ENCODE measurements at regions not wholly inside any gene's neighbourhood (a gene's known extent, or its start where the extent isn't known, plus 50 kb on each side); places are given as distances from the start of the nearest gene placed in this dataset.
"Not testable (repeated sequence)": the region's sequence is repeated elsewhere in the genome, so short reads cannot be mapped to it uniquely, and the experiment has no call there.

DNA sequence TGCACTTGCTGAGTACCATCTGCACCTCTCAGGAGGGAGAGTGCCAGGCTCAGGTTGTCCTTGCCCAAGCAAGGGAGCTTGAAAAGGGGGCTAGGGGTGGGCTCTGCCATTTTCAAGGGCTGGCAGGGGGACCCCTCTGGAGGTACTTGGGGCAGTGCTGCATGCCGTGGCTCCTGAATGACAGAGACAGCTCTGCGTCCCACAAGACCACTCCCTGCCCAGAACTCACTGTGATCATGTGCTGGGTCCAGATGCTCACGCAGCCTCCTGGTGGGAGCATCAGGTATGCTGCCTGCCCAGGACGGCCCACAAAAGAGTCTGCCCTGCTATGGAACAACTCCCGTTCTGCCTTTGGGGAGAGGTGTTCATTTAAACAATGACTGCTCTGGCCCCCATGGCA, 165.2 kb downstream of the GOLGA6L4 start:
- H3K36me3 Mint-ChIP-seq (ENCODE audit: low read depth): no peaks in the 10 kb centered on the region

DNA sequence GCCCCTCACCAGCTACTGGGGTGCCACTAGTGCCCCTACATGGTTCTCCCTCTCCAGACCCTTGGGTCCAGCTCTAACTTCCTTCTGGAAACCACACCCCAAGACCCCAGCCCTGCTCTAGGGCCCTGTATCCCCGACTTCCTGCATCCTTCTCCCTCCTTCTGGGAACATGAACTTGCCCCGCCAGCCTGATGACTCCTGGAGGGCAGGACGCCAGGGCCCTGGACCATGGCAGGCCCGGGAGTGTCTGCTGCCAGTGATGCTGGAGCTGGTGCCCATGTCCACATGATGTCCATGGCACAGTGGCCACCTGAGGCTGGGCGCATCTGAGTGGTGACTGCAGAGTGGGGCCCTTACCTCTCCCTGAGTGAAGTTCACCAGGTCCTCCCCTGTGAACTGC, 165.9 kb downstream of the GOLGA6L4 start:
- POLR2A ChIA-PET; CTCF ChIA-PET; DNase-seq; intact Hi-C loops (cut with DNase I, micrococcal nuclease); ATAC-seq (ENCODE audit: poor library complexity); H3K36me3 ChIP-seq (ENCODE audit: insufficient read depth, low read length); H3K27ac ChIP-seq (ENCODE audit: low read depth in 1 of 2, low read length in 2 of 2); H3K27me3 ChIP-seq (ENCODE audit: control insufficient read depth in 1 of 2, insufficient read depth in 2 of 2, low read length in 2 of 2); H3K4me1 ChIP-seq (ENCODE audit: insufficient read depth, low read length); H3K4me3 ChIP-seq (ENCODE audit: low read length); H3K36me3 Mint-ChIP-seq (ENCODE audit: low read depth); H3K4me3 Mint-ChIP-seq; H3K9me3 Mint-ChIP-seq; H3K4me1 Mint-ChIP-seq (ENCODE audit: low read depth); H3K27me3 Mint-ChIP-seq; H3K27ac Mint-ChIP-seq: not testable (repeated sequence)
- H3K9me3 ChIP-seq (ENCODE audit: control insufficient read depth in 1 of 2, insufficient read depth in 1 of 2, low read length in 2 of 2): peaks cover 0 to 12% of the 10 kb centered on the region in 2 experiments

More for the DNA sequence above, 165.2 kb downstream of the GOLGA6L4 start:
- DNase-seq (no peak), ATAC-seq (ENCODE audit: poor library complexity) (no peak)
- no peak overlapping the region for H3K27ac ChIP-seq (ENCODE audit: low read depth in 1 of 2, low read length in 2 of 2)
- H3K27me3 Mint-ChIP-seq: no peaks in the 10 kb centered on the region
- H3K9me3 Mint-ChIP-seq: no peaks in the 10 kb centered on the region
- no peaks in the 10 kb centered on the region for H3K4me1 Mint-ChIP-seq (ENCODE audit: low read depth)
- no peaks in the 10 kb centered on the region for H3K27me3 ChIP-seq (ENCODE audit: control insufficient read depth in 1 of 2, insufficient read depth in 2 of 2, low read length in 2 of 2)
- ChIA-PET POLR2A (no interaction called here), CTCF (no interaction called here)
- H3K4me3 ChIP-seq (ENCODE audit: low read length): no peak overlapping the region
- H3K36me3 ChIP-seq (ENCODE audit: insufficient read depth, low read length): no peaks in the 10 kb centered on the region
- no peaks in the 10 kb centered on the region for H3K4me1 ChIP-seq (ENCODE audit: insufficient read depth, low read length)
- intact Hi-C loops (cut with DNase I, micrococcal nuclease): no loop called here
- TF ChIP-seq, protein P1, sequence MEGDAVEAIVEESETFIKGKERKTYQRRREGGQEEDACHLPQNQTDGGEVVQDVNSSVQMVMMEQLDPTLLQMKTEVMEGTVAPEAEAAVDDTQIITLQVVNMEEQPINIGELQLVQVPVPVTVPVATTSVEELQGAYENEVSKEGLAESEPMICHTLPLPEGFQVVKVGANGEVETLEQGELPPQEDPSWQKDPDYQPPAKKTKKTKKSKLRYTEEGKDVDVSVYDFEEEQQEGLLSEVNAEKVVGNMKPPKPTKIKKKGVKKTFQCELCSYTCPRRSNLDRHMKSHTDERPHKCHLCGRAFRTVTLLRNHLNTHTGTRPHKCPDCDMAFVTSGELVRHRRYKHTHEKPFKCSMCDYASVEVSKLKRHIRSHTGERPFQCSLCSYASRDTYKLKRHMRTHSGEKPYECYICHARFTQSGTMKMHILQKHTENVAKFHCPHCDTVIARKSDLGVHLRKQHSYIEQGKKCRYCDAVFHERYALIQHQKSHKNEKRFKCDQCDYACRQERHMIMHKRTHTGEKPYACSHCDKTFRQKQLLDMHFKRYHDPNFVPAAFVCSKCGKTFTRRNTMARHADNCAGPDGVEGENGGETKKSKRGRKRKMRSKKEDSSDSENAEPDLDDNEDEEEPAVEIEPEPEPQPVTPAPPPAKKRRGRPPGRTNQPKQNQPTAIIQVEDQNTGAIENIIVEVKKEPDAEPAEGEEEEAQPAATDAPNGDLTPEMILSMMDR (IDR thresholded peaks at IDR 0.05): no peak
- no peak overlapping the region for H3K4me3 Mint-ChIP-seq
- H3K27ac Mint-ChIP-seq: no peak overlapping the region
- H3K9me3 ChIP-seq (ENCODE audit: control insufficient read depth in 1 of 2, insufficient read depth in 1 of 2, low read length in 2 of 2): peaks cover 0 to 12% of the 10 kb centered on the region in 2 experiments

DNA sequence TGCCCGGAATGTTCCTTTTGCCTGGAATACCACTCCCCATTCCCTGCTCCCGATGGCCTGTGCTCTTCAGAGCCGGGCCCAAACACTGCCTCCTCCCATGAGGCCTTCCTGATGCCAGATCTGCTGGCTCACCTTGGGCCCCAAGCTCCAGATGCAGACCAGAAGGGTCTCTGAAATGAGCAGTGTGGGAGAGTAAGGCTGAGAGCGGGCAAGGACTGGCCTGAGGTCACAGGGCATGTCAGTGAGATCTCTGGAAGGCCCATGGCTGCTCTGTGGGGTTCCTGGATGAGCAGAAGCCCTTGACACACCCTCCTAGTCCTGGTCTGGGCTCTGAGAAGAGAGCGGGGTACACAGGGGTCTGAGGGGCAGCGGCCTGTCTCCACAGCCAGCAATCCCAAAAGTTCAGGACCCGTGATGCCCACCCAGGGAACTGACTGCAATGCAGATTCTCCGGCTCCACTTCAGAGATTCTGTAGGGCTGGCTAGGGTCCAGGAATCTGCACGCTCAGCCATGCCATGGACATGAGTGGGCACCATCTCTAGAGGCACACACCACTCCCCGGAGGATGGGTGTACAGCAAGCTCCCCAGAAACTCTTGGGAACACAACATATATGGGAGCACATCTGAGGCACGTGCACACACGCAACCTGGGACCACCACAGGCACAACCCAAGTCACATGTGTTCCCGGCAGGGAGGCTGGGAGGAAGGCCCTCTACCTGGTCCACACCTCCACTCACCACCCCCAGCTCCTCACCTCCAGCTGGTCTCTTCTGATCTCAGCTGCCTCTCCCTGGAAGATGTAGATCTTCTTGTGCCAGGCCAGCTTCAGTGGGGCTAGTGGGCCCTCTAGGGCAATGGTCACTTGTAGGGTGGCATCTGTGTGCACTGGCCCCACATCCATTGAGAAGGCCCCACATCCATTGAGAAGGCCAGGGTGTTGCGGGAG, 166.6 kb downstream of the GOLGA6L4 start:
- H3K27ac Mint-ChIP-seq; H3K9me3 Mint-ChIP-seq; ATAC-seq (ENCODE audit: poor library complexity); intact Hi-C loops (cut with DNase I, micrococcal nuclease); H3K4me3 ChIP-seq (ENCODE audit: low read length); POLR2A ChIA-PET; H3K36me3 ChIP-seq (ENCODE audit: insufficient read depth, low read length); CTCF ChIA-PET; H3K27me3 Mint-ChIP-seq; H3K27ac ChIP-seq (ENCODE audit: low read depth in 1 of 2, low read length in 2 of 2); DNase-seq; H3K4me1 ChIP-seq (ENCODE audit: insufficient read depth, low read length); H3K27me3 ChIP-seq (ENCODE audit: control insufficient read depth in 1 of 2, insufficient read depth in 2 of 2, low read length in 2 of 2); H3K4me3 Mint-ChIP-seq; H3K4me1 Mint-ChIP-seq (ENCODE audit: low read depth); H3K36me3 Mint-ChIP-seq (ENCODE audit: low read depth): not testable (repeated sequence)
- H3K9me3 ChIP-seq (ENCODE audit: control insufficient read depth in 1 of 2, insufficient read depth in 1 of 2, low read length in 2 of 2): peaks cover 0 to 12% of the 10 kb centered on the region in 2 experiments

DNA sequence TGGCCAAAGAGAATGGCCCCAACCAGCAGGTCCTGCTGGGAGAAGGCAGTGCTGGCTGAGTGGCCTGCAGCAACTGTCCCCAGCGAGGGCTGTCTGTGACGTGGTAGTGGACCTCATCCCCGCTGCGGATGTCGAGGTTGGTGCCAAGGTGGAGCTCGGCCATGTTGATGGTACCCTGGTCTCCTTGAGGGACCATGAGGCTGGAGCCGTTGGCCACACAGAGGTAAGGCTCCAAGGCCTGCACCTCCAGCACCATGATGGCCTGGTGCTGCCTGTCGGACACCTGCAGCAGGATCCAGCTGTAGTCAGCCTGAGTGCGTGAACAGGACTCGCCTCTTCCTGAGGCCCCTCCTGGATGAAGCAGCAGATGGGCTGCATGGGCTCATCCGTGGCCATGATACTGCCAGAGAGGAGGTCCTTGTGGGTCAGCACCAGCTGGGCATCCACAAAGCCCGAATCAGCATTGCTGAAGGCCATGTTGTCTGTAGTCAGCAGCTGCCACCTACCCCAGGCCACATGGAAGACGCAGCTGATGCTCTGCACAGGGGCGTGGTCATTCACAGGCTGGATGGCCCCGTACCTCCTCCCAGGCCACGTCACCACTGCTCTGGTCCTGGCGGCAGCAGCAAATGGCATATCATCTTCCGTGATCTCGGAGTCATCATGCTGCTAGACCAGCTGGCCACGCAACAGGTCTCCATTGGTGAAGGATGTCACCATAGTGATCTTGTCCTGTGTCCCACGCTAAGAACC, 167.5 kb downstream of the GOLGA6L4 start:
- Mint-ChIP-seq H3K27ac (no peak overlapping the region), H3K9me3 (no peaks in the 10 kb centered on the region), H3K36me3 (ENCODE audit: low read depth) (no peaks in the 10 kb centered on the region), H3K4me3 (no peak overlapping the region), H3K27me3 (no peaks in the 10 kb centered on the region), H3K4me1 (ENCODE audit: low read depth) (no peaks in the 10 kb centered on the region)
- Histone ChIP-seq H3K4me3 (ENCODE audit: low read length) (no peak overlapping the region), H3K27ac (ENCODE audit: low read depth in 1 of 2, low read length in 2 of 2) (no peak overlapping the region), H3K9me3 (ENCODE audit: control insufficient read depth in 1 of 2, insufficient read depth in 1 of 2, low read length in 2 of 2) (peaks cover 0 to 12% of the 10 kb centered on the region in 2 experiments), H3K27me3 (ENCODE audit: control insufficient read depth in 1 of 2, insufficient read depth in 2 of 2, low read length in 2 of 2) (no peaks in the 10 kb centered on the region), H3K36me3 (ENCODE audit: insufficient read depth, low read length) (no peaks in the 10 kb centered on the region), H3K4me1 (ENCODE audit: insufficient read depth, low read length) (no peaks in the 10 kb centered on the region)
- no peak for ATAC-seq (ENCODE audit: poor library complexity)
- intact Hi-C loops (cut with DNase I, micrococcal nuclease): no loop called here
- ChIA-PET POLR2A (no interaction called here), CTCF (no interaction called here)
- TF ChIP-seq, protein P1 (IDR thresholded peaks at IDR 0.05): no peak
- no peak for DNase-seq

DNA sequence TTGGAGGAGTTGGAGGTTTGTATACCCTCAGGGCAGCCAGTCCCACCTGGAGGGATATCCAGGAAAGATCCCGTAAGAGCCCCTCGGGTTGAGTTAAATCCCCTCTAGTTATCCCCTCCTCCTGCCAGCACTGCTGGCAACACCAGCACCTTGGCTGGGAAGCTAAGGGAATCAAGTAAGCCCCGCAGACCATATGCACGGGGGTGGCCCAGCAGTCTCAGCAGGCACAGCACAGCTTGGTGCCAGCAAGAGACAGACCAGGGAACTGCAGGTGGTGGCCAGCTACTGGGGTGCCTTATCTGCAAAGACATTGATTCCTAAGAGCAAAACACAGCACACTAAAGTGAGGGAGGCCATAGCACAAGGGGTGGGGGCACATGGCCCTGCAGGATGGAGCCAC, 173.8 kb downstream of the GOLGA6L4 start:
- H3K27me3 Mint-ChIP-seq; H3K27me3 ChIP-seq (ENCODE audit: control insufficient read depth in 1 of 2, insufficient read depth in 2 of 2, low read length in 2 of 2); CTCF ChIA-PET; H3K36me3 ChIP-seq (ENCODE audit: insufficient read depth, low read length); H3K27ac Mint-ChIP-seq; H3K36me3 Mint-ChIP-seq (ENCODE audit: low read depth); H3K4me3 ChIP-seq (ENCODE audit: low read length); intact Hi-C loops (cut with DNase I, micrococcal nuclease); POLR2A ChIA-PET; H3K9me3 ChIP-seq (ENCODE audit: control insufficient read depth in 1 of 2, insufficient read depth in 1 of 2, low read length in 2 of 2); H3K4me1 Mint-ChIP-seq (ENCODE audit: low read depth); H3K4me3 Mint-ChIP-seq; H3K27ac ChIP-seq (ENCODE audit: low read depth in 1 of 2, low read length in 2 of 2); ATAC-seq (ENCODE audit: poor library complexity); DNase-seq; H3K9me3 Mint-ChIP-seq; H3K4me1 ChIP-seq (ENCODE audit: insufficient read depth, low read length): not testable (repeated sequence)
